ENCODE measurements at regions not wholly inside any gene's neighbourhood (a gene's known extent, or its start where the extent isn't known, plus 50 kb on each side); places are given as distances from the start of the nearest gene placed in this dataset.

DNA sequence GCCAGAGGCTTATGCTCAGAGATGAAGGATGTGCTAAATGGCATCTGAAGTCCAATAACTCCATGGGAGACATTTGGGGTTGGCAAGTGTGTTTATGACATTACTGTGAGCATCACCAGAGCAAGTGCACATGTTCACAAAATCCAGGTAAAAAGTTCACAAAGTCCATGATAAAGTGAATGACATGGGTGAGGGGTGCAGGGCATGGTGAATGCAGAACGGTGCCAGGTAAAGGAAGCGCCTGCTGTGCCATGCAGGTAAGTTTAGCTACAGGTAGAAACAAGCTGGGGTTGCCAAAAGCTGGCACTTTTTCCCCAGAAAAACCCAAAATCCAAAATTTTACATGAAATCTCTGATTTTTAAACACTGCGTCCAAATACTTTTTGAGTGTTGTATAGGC is 268.2 kb downstream of the ABHD5 start:
- TF ChIP-seq, protein P1, sequence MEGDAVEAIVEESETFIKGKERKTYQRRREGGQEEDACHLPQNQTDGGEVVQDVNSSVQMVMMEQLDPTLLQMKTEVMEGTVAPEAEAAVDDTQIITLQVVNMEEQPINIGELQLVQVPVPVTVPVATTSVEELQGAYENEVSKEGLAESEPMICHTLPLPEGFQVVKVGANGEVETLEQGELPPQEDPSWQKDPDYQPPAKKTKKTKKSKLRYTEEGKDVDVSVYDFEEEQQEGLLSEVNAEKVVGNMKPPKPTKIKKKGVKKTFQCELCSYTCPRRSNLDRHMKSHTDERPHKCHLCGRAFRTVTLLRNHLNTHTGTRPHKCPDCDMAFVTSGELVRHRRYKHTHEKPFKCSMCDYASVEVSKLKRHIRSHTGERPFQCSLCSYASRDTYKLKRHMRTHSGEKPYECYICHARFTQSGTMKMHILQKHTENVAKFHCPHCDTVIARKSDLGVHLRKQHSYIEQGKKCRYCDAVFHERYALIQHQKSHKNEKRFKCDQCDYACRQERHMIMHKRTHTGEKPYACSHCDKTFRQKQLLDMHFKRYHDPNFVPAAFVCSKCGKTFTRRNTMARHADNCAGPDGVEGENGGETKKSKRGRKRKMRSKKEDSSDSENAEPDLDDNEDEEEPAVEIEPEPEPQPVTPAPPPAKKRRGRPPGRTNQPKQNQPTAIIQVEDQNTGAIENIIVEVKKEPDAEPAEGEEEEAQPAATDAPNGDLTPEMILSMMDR (conservative IDR thresholded peaks at IDR 0.05 in 1 of 2, IDR thresholded peaks at IDR 0.05 in 1 of 2; ENCODE audit: extremely low read depth in 1 of 2, insufficient read depth in 1 of 2, low read depth in 1 of 2, low read length in 2 of 2): no peak
- no peak for TF ChIP-seq EZH2 (IDR thresholded peaks at IDR 0.05; ENCODE audit: borderline replicate concordance, low read length)

All from mammary epithelial cell (primary cell).